CD4-positive, alpha-beta T cell (primary cell): ENCODE measurements at regions not wholly inside any gene's neighbourhood (a gene's known extent, or its start where the extent isn't known, plus 50 kb on each side); places are given as distances from the start of the nearest gene placed in this dataset.

Source experiments
- ATAC-seq: fragments of 200-7000 bp; cut with Tn5 transposase; one replicate; pipeline ENCODE4 v1.10.0; 2022; ENCODE audit warnings: mild to moderate bottlenecking; ENCODE audit not compliant: poor library complexity
- CTCF ChIA-PET: fragments of 350-600 bp; sonication (Branson Sonifier 250); formaldehyde crosslinking; loops from one replicate; lab custom pipeline; 2021; ENCODE audit warnings: antibody characterized with exemption, inconsistent platforms; lab: Charles Lee
- POLR2A ChIA-PET: fragments of 350-600 bp; sonication (Branson Sonifier 250); formaldehyde crosslinking; loops from one replicate; lab custom pipeline; 2021; ENCODE audit warnings: antibody characterized with exemption, inconsistent platforms; lab: Charles Lee
- DNase-seq, 14 experiments: peaks; one replicate each; pipeline ENCODE4 v3.0.0-alpha.2; 2013 to 2020; ENCODE audit warnings: mixed read lengths in 2 of 14
- H3K27ac ChIP-seq, 2 donors: one replicate each; pipeline versions ENCODE4 v1.5.1 to v1.7.0; 2013; ENCODE audit warnings: low read length in 2 of 2, low read depth in 1 of 2, mild to moderate bottlenecking in 1 of 2
- H3K27me3 ChIP-seq, 2 experiments: 1 replicate in 1 of 2; 2 replicates in 1 of 2; pipeline versions ENCODE4 v1.6.1 to v1.7.0; 2013; ENCODE audit warnings: low read length in 2 of 2, control low read depth in 1 of 2, mild to moderate bottlenecking in 1 of 2, moderate library complexity in 1 of 2; ENCODE audit not compliant: insufficient read depth in 2 of 2, control insufficient read depth in 1 of 2
- H3K36me3 ChIP-seq: one replicate; pipeline ENCODE4 v1.6.1; 2013; ENCODE audit warnings: low read length, control low read depth; ENCODE audit not compliant: insufficient read depth
- H3K4me1 ChIP-seq: one replicate; pipeline ENCODE4 v1.6.1; 2013; ENCODE audit warnings: low read length, control low read depth; ENCODE audit not compliant: insufficient read depth
- H3K4me3 ChIP-seq: one replicate; pipeline ENCODE4 v1.5.1; 2013; ENCODE audit warnings: mild to moderate bottlenecking, low read length, moderate library complexity
- H3K9me3 ChIP-seq, 2 experiments: 1 replicate in 1 of 2; 2 replicates in 1 of 2; pipeline versions ENCODE4 v1.6.1 to v1.7.0; 2013; ENCODE audit warnings: low read length in 2 of 2, mild to moderate bottlenecking in 2 of 2, control low read depth in 1 of 2, moderate library complexity in 1 of 2; ENCODE audit not compliant: control insufficient read depth in 1 of 2, insufficient read depth in 1 of 2
- H3K27ac Mint-ChIP-seq: one replicate; pipeline ENCODE4 v1.8.0; 2020; ENCODE audit warnings: mixed read lengths
- H3K27me3 Mint-ChIP-seq: one replicate; pipeline ENCODE4 v1.8.0; 2021; ENCODE audit warnings: mixed read lengths
- H3K36me3 Mint-ChIP-seq: one replicate; pipeline ENCODE4 v1.8.0; 2021; ENCODE audit warnings: low read depth, mixed read lengths
- H3K4me1 Mint-ChIP-seq: one replicate; pipeline ENCODE4 v1.8.0; 2021; ENCODE audit warnings: low read depth, mixed read lengths
- H3K4me3 Mint-ChIP-seq: one replicate; pipeline ENCODE4 v1.8.0; 2020; ENCODE audit warnings: mild to moderate bottlenecking, mixed read lengths
- H3K9me3 Mint-ChIP-seq: one replicate; pipeline ENCODE4 v1.8.0; 2020; ENCODE audit warnings: mixed read lengths
- CTCF ChIP-seq: fragments of 200-600 bp; IDR thresholded peaks from one replicate; pipeline ENCODE4 v1.8.0; 2022; ENCODE audit warnings: antibody characterized with exemption, mild to moderate bottlenecking
- intact Hi-C, 2 experiments: fragments of 100-400 bp; cut with DNase I in 1 of 2; cut with micrococcal nuclease in 1 of 2; formaldehyde crosslinking; loops; one replicate each; pipeline versions ENCODE4 v1.15.1 to v1.9.0; 2023 to 2025; cut with DNase I, micrococcal nuclease

- no peak for TF ChIP-seq CTCF
- DNase-seq = no peak
- Mint-ChIP-seq H3K4me3 (no peak overlapping the region), H3K27me3 (no peaks in the 10 kb centered on the region), H3K27ac (no peak overlapping the region), H3K4me1 (no peaks in the 10 kb centered on the region), H3K36me3 (no peaks in the 10 kb centered on the region), H3K9me3 (peaks cover 4% of the 10 kb centered on the region)
- Histone ChIP-seq H3K27ac (no peak overlapping the region), H3K4me1 (no peaks in the 10 kb centered on the region), H3K4me3 (no peak overlapping the region), H3K27me3 (no peaks in the 10 kb centered on the region), H3K36me3 (no peaks in the 10 kb centered on the region), H3K9me3 (no peaks in the 10 kb centered on the region)
- CTCF ChIA-PET = no interaction called here
- intact Hi-C loops = no loop called here
- POLR2A ChIA-PET = no interaction called here
- no peak for ATAC-seq
Observed at GRCh38 chr18:61273533-61273932, 59.7 kb upstream of the CDH20 start.

- CTCF ChIA-PET = no interaction called here
- Mint-ChIP-seq H3K9me3 (peaks cover 4% of the 10 kb centered on the region), H3K4me3 (no peak overlapping the region), H3K27ac (no peak overlapping the region), H3K27me3 (no peaks in the 10 kb centered on the region), H3K4me1 (no peaks in the 10 kb centered on the region), H3K36me3 (no peaks in the 10 kb centered on the region)
- Histone ChIP-seq H3K27ac (no peak overlapping the region), H3K4me1 (no peaks in the 10 kb centered on the region), H3K36me3 (no peaks in the 10 kb centered on the region), H3K4me3 (no peak overlapping the region), H3K27me3 (no peaks in the 10 kb centered on the region), H3K9me3 (no peaks in the 10 kb centered on the region)
- TF ChIP-seq CTCF = no peak
- POLR2A ChIA-PET = no interaction called here
- intact Hi-C loops = no loop called here
- ATAC-seq (no peak), DNase-seq (no peak)
Observed at GRCh38 chr18:61274416-61274960, 58.7 kb upstream of the CDH20 start.

- H3K4me3 Mint-ChIP-seq = no peak overlapping the region
- no peak for ATAC-seq
- intact Hi-C loops = no loop called here
- ChIA-PET POLR2A (no interaction called here), CTCF (no interaction called here)
- no peaks in the 10 kb centered on the region for H3K27me3 Mint-ChIP-seq
- H3K36me3 ChIP-seq = no peaks in the 10 kb centered on the region
- no peak overlapping the region for H3K4me3 ChIP-seq
- TF ChIP-seq CTCF = no peak
- no peaks in the 10 kb centered on the region for H3K9me3 ChIP-seq
- peaks cover 10% of the 10 kb centered on the region for H3K9me3 Mint-ChIP-seq
- no peaks in the 10 kb centered on the region for H3K4me1 Mint-ChIP-seq
- no peak overlapping the region for H3K27ac Mint-ChIP-seq
- H3K4me1 ChIP-seq = no peaks in the 10 kb centered on the region
- H3K27ac ChIP-seq = no peak overlapping the region
- no peaks in the 10 kb centered on the region for H3K36me3 Mint-ChIP-seq
- no peaks in the 10 kb centered on the region for H3K27me3 ChIP-seq
- DNase-seq = no peak
Observed at GRCh38 chr18:61277808-61278207, 55.4 kb upstream of the CDH20 start.
